Panc1 (cell line): ENCODE measurements at regions not wholly inside any gene's neighbourhood (a gene's known extent, or its start where the extent isn't known, plus 50 kb on each side); places are given as distances from the start of the nearest gene placed in this dataset.

ENCODE experiments used
- ATAC-seq: fragments of 200-7000 bp; cut with Tn5 transposase; 2 replicates; pipeline ENCODE4 v1.9.1; 2020; ENCODE audit warnings: mild to moderate bottlenecking, moderate library complexity
- BruUV-seq: library from RNA; stranded (reverse); fragments of 400-500 nt; replicated peaks from 2 replicates; lab custom pipeline; 2021; lab: Mats Ljungman, UMichigan
- CTCF ChIA-PET: fragments of 300-600 bp; sonication (Branson Sonifier 250); formaldehyde crosslinking; loops from one replicate; lab custom pipeline; 2022; ENCODE audit warnings: antibody characterized with exemption; lab: Charles Lee
- POLR2A ChIA-PET: fragments of 300-600 bp; sonication (Branson Sonifier 250); formaldehyde crosslinking; loops from one replicate; lab custom pipeline; 2022; ENCODE audit warnings: antibody characterized with exemption; lab: Charles Lee
- DNase-seq: peaks from one replicate; pipeline ENCODE4 v3.0.0-alpha.2; 2010; ENCODE audit warnings: low read depth, low spot score
- H3K27ac ChIP-seq: 2 replicates; pipeline ENCODE4 v1.5.1; 2011; ENCODE audit warnings: mild to moderate bottlenecking, low read length, inconsistent platforms
- H3K27me3 ChIP-seq: fragments of 200-500 bp; sonication (Bioruptor generic); 2 replicates; pipeline ENCODE4 v1.6.0; 2014; ENCODE audit warnings: low read length, inconsistent platforms; ENCODE audit not compliant: control insufficient read depth, insufficient read depth
- H3K36me3 ChIP-seq: fragments of 200-500 bp; sonication (Bioruptor generic); 2 replicates; pipeline ENCODE4 v1.5.1; 2014; ENCODE audit warnings: inconsistent platforms, mild to moderate bottlenecking, low read length, moderate library complexity; ENCODE audit not compliant: control insufficient read depth, insufficient read depth
- H3K4me1 ChIP-seq: 2 replicates; pipeline ENCODE4 v1.5.1; 2011; ENCODE audit warnings: inconsistent platforms, mild to moderate bottlenecking, low read length, moderate library complexity; ENCODE audit not compliant: control insufficient read depth, insufficient read depth
- H3K4me3 ChIP-seq, 2 experiments: 2 replicates each; pipeline ENCODE4 v1.5.1; 2011 to 2012; ENCODE audit warnings: low read depth in 2 of 2, low read length in 2 of 2, mild to moderate bottlenecking in 2 of 2, inconsistent platforms in 1 of 2, moderate library complexity in 1 of 2
- H3K9me3 ChIP-seq: fragments of 200-500 bp; sonication (Bioruptor generic); 2 replicates; pipeline ENCODE4 v1.5.1; 2014; ENCODE audit warnings: low read depth, mild to moderate bottlenecking, inconsistent platforms, low read length, moderate library complexity; ENCODE audit not compliant: control insufficient read depth, insufficient read depth
- POLR2AphosphoS5 ChIP-seq: IDR thresholded peaks from 2 replicates; pipeline ENCODE4 v1.6.1; 2012; ENCODE audit warnings: mild to moderate bottlenecking, low read depth, low read length, moderate library complexity
- SIN3A ChIP-seq: IDR thresholded peaks from 2 replicates; pipeline ENCODE4 v1.6.1; 2012; ENCODE audit warnings: low read depth, mild to moderate bottlenecking, low read length, moderate library complexity, borderline replicate concordance; ENCODE audit not compliant: insufficient read depth
- in situ Hi-C: cut with HindIII; loops from 2 replicates; pipeline ENCODE4 v1.10.0; 2016; ENCODE audit warnings: low sequenced_read_pairs, low pct_unique_long_range_greater_than_20kb
- intact Hi-C: fragments of 100-400 bp; cut with micrococcal nuclease; formaldehyde crosslinking; loops from one replicate; pipeline ENCODE4 v1.10.0; 2022; ENCODE audit not compliant: unreplicated experiment
- TF ChIP-seq, protein P1 (sequence below), 2 experiments: IDR thresholded peaks; 2 replicates each; pipeline ENCODE4 v1.6.1; 2011 to 2012; ENCODE audit warnings: low read depth in 2 of 2, control low read depth in 1 of 2, low read length in 1 of 2, mild to moderate bottlenecking in 1 of 2, moderate library complexity in 1 of 2; ENCODE audit not compliant: insufficient read depth in 1 of 2

DNA sequence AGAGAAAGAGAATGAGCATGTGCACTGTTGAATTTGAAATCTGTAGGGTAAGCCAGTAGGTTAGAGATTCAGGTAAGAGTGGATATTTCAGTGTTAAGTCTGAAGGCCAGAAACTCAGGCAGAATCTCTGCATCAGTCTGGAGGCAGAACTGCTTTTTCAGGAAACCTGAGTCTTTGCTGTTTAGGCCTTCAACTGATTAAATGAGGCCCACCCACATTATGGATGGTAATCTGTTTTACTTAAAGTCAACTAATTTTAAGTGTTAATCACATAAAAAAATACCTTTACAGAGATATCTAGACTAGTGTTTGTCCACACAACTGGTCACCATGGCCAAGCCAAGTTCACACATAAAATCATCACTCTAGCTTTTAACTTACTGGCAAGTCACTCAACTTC lies 205.0 kb upstream of the DDHD1 start:
- Histone ChIP-seq H3K27me3 (no peaks in the 10 kb centered on the region), H3K9me3 (no peaks in the 10 kb centered on the region), H3K4me3 (no peak overlapping the region), H3K27ac (no peak overlapping the region), H3K4me1 (no peaks in the 10 kb centered on the region), H3K36me3 (no peaks in the 10 kb centered on the region)
- ATAC-seq (no peak), DNase-seq (no peak)
- intact Hi-C loops: no loop called here
- CTCF ChIA-PET: no interaction called here
- in situ Hi-C loops: no loop called here
- BruUV-seq: no TSS peak
- POLR2A ChIA-PET: no interaction called here
- TF ChIP-seq, protein P1, sequence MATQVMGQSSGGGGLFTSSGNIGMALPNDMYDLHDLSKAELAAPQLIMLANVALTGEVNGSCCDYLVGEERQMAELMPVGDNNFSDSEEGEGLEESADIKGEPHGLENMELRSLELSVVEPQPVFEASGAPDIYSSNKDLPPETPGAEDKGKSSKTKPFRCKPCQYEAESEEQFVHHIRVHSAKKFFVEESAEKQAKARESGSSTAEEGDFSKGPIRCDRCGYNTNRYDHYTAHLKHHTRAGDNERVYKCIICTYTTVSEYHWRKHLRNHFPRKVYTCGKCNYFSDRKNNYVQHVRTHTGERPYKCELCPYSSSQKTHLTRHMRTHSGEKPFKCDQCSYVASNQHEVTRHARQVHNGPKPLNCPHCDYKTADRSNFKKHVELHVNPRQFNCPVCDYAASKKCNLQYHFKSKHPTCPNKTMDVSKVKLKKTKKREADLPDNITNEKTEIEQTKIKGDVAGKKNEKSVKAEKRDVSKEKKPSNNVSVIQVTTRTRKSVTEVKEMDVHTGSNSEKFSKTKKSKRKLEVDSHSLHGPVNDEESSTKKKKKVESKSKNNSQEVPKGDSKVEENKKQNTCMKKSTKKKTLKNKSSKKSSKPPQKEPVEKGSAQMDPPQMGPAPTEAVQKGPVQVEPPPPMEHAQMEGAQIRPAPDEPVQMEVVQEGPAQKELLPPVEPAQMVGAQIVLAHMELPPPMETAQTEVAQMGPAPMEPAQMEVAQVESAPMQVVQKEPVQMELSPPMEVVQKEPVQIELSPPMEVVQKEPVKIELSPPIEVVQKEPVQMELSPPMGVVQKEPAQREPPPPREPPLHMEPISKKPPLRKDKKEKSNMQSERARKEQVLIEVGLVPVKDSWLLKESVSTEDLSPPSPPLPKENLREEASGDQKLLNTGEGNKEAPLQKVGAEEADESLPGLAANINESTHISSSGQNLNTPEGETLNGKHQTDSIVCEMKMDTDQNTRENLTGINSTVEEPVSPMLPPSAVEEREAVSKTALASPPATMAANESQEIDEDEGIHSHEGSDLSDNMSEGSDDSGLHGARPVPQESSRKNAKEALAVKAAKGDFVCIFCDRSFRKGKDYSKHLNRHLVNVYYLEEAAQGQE (IDR thresholded peaks at IDR 0.05; ENCODE audit: insufficient read depth in 1 of 2, low read depth in 2 of 2, low read length in 1 of 2): no peak
- TF ChIP-seq SIN3A: no peak

DNA sequence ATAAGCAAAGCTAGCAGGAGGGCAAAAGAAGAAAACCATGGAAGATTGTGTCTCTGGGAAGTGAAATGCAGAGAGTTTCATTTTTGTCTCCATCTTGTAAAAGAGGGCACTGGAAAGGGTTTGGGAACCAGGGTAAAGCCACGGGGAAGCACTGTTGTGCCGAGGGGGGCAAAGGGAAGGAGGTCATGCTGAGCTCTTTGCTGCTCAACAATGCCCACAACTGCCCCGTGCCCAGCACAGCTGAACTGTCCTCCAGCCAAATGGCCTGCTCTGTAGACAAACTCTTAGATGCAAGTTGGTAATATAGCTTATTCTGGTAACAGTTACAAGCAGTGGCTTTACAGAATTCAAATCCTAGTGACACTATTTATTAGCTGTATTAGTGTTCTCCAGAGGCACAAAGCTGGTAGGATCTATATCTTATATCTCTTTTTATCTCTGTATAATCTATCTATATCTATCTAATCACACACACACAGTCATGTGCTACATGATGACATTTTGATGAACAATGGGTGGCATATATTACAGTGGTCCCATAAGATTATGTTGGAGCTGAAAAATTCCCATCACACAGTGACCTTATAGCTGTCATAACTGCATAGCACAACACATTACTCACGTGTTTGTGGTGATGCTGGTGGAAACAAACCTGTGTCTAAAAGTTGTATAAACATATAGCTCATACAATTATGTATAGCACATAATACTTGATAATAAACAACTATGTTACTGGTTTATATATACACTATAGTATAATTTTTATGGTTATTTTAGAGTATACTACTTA lies 203.4 kb upstream of the DDHD1 start:
- intact Hi-C loops: no loop called here
- Histone ChIP-seq H3K4me1 (no peaks in the 10 kb centered on the region), H3K36me3 (no peaks in the 10 kb centered on the region), H3K27ac (no peak overlapping the region), H3K27me3 (no peaks in the 10 kb centered on the region), H3K4me3 (no peak overlapping the region), H3K9me3 (no peaks in the 10 kb centered on the region)
- ATAC-seq (no peak), DNase-seq (no peak)
- ChIA-PET CTCF (no interaction called here), POLR2A (no interaction called here)
- in situ Hi-C loops: no loop called here
- TF ChIP-seq POLR2AphosphoS5 (no peak), SIN3A (no peak)
- TF ChIP-seq, protein P1 (IDR thresholded peaks at IDR 0.05; ENCODE audit: insufficient read depth in 1 of 2, low read depth in 2 of 2, low read length in 1 of 2): no peak
- no TSS peak for BruUV-seq
